ENCODE measurements at regions not wholly inside any gene's neighbourhood (a gene's known extent, or its start where the extent isn't known, plus 50 kb on each side); places are given as distances from the start of the nearest gene placed in this dataset.
"Not testable (repeated sequence)": the region's sequence is repeated elsewhere in the genome, so short reads cannot be mapped to it uniquely, and the experiment has no call there.

DNA sequence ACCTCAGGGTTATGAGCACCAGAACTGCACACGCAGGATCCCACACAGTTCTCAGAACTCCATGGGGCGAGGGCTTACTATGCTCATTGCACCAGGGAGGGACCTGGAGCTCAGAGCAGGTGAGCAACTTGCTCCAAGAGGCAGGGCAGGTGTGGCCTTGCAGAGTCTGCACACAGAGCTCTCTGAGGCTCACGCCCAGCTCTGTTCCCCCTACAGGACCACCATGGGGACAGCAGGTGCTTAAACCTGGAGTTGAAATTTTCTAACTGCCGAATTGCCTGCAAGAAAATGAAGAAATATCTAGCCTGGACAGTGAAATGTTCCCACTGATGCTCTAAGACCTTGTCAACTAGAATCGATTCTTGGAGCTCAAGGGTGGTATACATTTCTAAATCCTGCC, 49.9 kb upstream of the MSMB start:
- H3K27ac Mint-ChIP-seq; H3K4me3 Mint-ChIP-seq; H3K4me1 Mint-ChIP-seq; H3K36me3 Mint-ChIP-seq (ENCODE audit: low read depth); ATAC-seq; DNase-seq; H3K9me3 Mint-ChIP-seq; H3K27me3 Mint-ChIP-seq: not testable (repeated sequence)

- DNase-seq (no peak), ATAC-seq (no peak)
- Mint-ChIP-seq H3K27me3 (no peaks in the 10 kb centered on the region), H3K9me3 (no peaks in the 10 kb centered on the region), H3K36me3 (ENCODE audit: low read depth) (no peaks in the 10 kb centered on the region), H3K4me3 (no peak overlapping the region), H3K27ac (no peak overlapping the region), H3K4me1 (peaks cover 3% of the 10 kb centered on the region)
Observed at GRCh38 chr10:46096446-46096845, 50.4 kb upstream of the MSMB start.

- no peaks in the 10 kb centered on the region for H3K36me3 Mint-ChIP-seq (ENCODE audit: low read depth)
- no peak for ATAC-seq
Observed at GRCh38 chr10:46096909-46097575, 51.0 kb upstream of the MSMB start.

GRCh38 chr10:46097576-46098317, 51.7 kb upstream of the MSMB start:
- Mint-ChIP-seq H3K4me3 (no peak overlapping the region), H3K36me3 (ENCODE audit: low read depth) (no peaks in the 10 kb centered on the region), H3K9me3 (no peaks in the 10 kb centered on the region), H3K27me3 (no peaks in the 10 kb centered on the region), H3K27ac (no peak overlapping the region), H3K4me1 (no peaks in the 10 kb centered on the region)
- ATAC-seq (no peak), DNase-seq (no peak)

More at GRCh38 chr10:46096909-46097575, 51.0 kb upstream of the MSMB start:
- H3K9me3 Mint-ChIP-seq: no peaks in the 10 kb centered on the region
- H3K4me1 Mint-ChIP-seq: no peaks in the 10 kb centered on the region
- DNase-seq: no peak
- no peak overlapping the region for H3K27ac Mint-ChIP-seq
- H3K4me3 Mint-ChIP-seq: no peak overlapping the region
- no peaks in the 10 kb centered on the region for H3K27me3 Mint-ChIP-seq

DNA sequence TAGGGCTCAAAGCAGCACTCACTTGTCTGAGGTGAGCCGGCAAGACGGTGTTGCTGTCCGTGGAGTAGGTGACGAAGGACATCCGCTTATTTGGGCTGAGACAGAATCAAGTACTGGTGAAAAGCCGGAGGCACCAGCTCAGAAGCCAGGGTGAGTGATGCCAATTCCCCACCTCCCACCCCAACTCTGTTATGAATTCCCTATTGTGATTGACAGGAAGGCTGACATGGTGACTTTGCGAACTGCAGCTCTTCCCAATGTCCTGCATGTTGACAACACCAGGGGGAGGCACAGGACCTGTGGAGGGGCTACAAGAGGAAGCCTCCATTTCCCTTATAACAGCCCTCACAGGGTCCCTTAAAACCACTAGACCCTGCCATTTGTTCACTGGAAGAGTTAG, 52.3 kb upstream of the MSMB start:
- no peaks in the 10 kb centered on the region for H3K4me1 Mint-ChIP-seq
- no peak for DNase-seq
- H3K27me3 Mint-ChIP-seq: no peaks in the 10 kb centered on the region
- no peak overlapping the region for H3K4me3 Mint-ChIP-seq
- no peaks in the 10 kb centered on the region for H3K36me3 Mint-ChIP-seq (ENCODE audit: low read depth)
- ATAC-seq: no peak
- H3K27ac Mint-ChIP-seq: no peak overlapping the region
- H3K9me3 Mint-ChIP-seq: no peaks in the 10 kb centered on the region

DNA sequence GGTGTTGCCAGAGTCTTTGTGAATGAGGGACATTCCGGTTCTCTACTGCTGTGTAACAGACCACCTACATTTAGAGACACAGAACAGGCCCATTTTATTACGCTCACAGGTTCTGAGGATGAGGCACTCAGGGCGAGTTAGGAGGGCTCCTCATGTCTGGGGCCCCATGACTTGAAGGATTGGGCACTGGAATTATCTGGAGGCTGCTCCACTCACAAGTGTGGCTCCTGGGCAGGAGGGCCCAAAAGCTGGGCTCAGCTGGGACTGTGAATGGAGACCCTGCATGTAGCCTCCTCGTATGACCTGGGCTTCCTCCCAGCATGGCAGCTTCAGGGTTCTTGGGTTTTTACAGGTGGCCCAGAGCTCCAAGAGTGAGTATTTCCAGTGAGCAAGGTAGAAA, 52.9 kb upstream of the MSMB start:
- not testable (repeated sequence) for ATAC-seq; H3K9me3 Mint-ChIP-seq; DNase-seq; H3K4me1 Mint-ChIP-seq; H3K27me3 Mint-ChIP-seq; H3K27ac Mint-ChIP-seq; H3K4me3 Mint-ChIP-seq; H3K36me3 Mint-ChIP-seq (ENCODE audit: low read depth)

DNA sequence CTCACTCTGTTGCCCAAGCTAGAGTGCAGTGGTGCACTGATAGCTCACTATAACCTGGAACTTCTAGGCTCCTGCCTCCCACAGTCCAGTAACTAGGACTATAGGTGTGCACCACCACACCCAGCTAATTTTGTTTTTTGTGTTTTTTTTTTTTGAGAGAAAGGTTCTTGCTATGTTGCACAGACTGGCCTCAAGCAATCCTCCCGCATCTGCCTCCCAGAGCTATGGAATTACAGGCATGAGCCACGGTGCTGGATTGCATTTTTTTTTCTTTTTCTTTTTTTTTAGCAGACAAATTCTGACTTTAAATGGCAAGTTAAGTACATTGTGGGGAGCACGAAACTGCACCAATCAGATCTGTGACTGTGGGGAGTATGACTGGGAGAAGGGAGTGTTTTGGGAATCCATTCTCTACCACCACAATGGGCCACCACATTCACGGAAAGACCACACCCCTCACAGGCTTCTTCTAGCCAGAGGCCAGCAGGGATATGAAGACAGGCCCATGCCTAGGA, 58.1 kb upstream of the MSMB start:
- Mint-ChIP-seq H3K27ac (no peak overlapping the region), H3K4me1 (peaks cover 16% of the 10 kb centered on the region), H3K27me3 (peaks cover 12% of the 10 kb centered on the region), H3K36me3 (ENCODE audit: low read depth) (no peaks in the 10 kb centered on the region), H3K4me3 (no peak overlapping the region), H3K9me3 (no peaks in the 10 kb centered on the region)
- ATAC-seq (no peak), DNase-seq (no peak)

DNA sequence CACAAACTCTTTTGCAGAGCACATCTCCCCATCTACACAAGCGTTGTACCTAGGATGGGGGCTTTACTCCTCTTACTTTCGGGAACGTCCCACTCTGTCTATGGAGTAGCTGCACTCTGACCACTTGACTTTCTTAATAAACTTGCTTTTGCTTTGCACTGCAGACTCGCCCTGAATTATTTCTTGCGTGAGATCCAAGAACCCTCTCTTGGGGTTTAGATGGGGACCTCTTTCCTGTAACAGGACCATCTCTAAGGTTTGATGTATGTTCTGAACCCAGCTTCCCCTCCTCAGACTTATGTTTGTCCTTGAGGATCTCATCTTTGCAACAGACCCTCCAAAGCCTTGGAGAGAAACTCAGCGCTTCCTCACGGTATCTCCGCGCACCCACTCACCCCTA, 59.3 kb upstream of the MSMB start:
- H3K27ac Mint-ChIP-seq, ATAC-seq: not testable (repeated sequence)
- peak overlapping the region; percentile 68 for H3K4me3 Mint-ChIP-seq

GRCh38 chr10:46105856-46106409, 59.9 kb upstream of the MSMB start:
- H3K9me3 Mint-ChIP-seq; H3K36me3 Mint-ChIP-seq (ENCODE audit: low read depth); DNase-seq; H3K27ac Mint-ChIP-seq: not testable (repeated sequence)
- peaks cover 12% of the 10 kb centered on the region for H3K27me3 Mint-ChIP-seq
- H3K4me1 Mint-ChIP-seq: peaks cover 16% of the 10 kb centered on the region
- peak; percentile 33 for ATAC-seq
- H3K4me3 Mint-ChIP-seq: peak overlapping the region; percentile 68

More for the DNA sequence above, 59.3 kb upstream of the MSMB start:
- Mint-ChIP-seq H3K4me1 (peaks cover 16% of the 10 kb centered on the region), H3K27me3 (peaks cover 12% of the 10 kb centered on the region)
- not testable (repeated sequence) for H3K36me3 Mint-ChIP-seq (ENCODE audit: low read depth); DNase-seq; H3K9me3 Mint-ChIP-seq

DNA sequence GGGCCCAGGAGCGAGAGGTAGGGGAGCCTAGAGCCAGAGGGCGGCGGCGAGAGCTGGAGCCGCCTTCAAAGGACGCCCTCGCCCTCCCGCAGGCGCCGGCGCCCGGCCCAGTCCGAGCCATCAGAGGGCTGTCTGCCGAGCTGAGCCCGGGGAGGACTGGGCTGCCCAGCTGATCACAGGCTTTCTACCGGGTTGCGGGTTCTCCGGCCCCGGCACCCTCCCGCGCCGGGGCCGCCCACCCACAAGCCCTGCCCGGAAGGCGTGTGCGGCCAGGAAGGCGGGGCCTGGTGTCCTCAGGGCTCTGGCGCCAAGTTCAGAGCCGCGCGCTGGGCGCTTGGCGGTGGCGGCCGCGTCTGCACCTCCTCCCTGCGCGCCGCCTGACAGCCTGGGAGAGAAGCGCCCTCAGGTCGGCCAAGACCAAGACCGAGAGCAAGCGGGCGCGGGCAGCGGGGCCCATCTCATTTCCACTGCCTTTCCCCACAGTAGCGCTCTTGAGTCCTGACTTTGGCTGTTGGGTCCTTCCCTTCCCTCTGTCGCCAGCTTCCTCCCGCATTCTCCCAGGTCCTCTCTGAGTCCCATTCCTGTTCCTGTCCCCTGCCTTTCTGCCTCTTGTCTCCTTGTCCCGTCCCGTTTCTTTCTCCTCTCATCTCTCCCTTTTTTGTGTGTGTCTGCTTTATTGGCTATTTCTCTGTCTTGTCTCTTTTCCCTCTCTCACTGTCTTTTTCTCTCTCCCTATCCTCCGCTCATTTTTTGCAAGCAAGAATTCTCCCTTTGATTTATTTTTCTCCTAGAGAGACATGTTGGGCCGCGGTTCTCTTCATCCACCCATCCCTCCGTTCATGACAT, 60.6 kb upstream of the MSMB start:
- ATAC-seq (peak; percentile 96), DNase-seq (peak; percentile 66)
- H3K27ac Mint-ChIP-seq: peak overlapping the region; percentile 53
- H3K36me3 Mint-ChIP-seq (ENCODE audit: low read depth): no peaks in the 10 kb centered on the region
- H3K9me3 Mint-ChIP-seq: no peaks in the 10 kb centered on the region
- peak overlapping the region; percentile 84 for H3K4me3 Mint-ChIP-seq
- peaks cover 16% of the 10 kb centered on the region for H3K4me1 Mint-ChIP-seq
- peaks cover 12% of the 10 kb centered on the region for H3K27me3 Mint-ChIP-seq

GRCh38 chr10:46108158-46108499, 62.1 kb upstream of the MSMB start:
- Mint-ChIP-seq H3K4me1 (peaks cover 16% of the 10 kb centered on the region), H3K27me3 (peaks cover 12% of the 10 kb centered on the region)
- not testable (repeated sequence) for H3K9me3 Mint-ChIP-seq; H3K4me3 Mint-ChIP-seq; DNase-seq; ATAC-seq; H3K27ac Mint-ChIP-seq; H3K36me3 Mint-ChIP-seq (ENCODE audit: low read depth)

GRCh38 chr10:46154271-46154670, 108.2 kb upstream of the MSMB start:
- not testable (repeated sequence) for H3K27ac Mint-ChIP-seq; H3K9me3 Mint-ChIP-seq; ATAC-seq; DNase-seq; H3K4me1 Mint-ChIP-seq; H3K4me3 Mint-ChIP-seq; H3K27me3 Mint-ChIP-seq; H3K36me3 Mint-ChIP-seq (ENCODE audit: low read depth)

- H3K36me3 Mint-ChIP-seq (ENCODE audit: low read depth): not testable (repeated sequence)
Observed at GRCh38 chr10:46154683-46155082, 108.6 kb upstream of the MSMB start.

DNA sequence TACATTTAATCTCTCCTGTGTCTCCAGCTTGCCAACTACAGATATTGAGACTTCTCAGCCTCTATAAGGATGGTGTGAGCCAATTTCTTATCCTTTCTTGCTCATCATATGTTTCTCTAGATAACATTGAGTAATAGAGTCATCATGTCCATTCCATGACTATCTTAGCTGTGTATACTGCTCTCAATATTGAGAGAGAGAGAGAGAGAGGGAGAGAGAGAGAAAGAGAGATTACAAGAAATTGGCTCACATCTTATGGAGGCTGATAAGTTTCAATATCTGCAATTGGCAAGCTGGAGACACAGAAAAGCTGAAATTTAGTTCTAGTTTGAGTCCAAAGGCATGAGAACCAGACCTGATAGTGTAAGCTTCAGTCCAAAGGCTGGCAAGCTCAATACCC, 110.8 kb upstream of the MSMB start:
- H3K27ac Mint-ChIP-seq; DNase-seq; H3K4me1 Mint-ChIP-seq; H3K36me3 Mint-ChIP-seq (ENCODE audit: low read depth); H3K9me3 Mint-ChIP-seq; H3K4me3 Mint-ChIP-seq; ATAC-seq; H3K27me3 Mint-ChIP-seq: not testable (repeated sequence)

More at GRCh38 chr10:46154683-46155082, 108.6 kb upstream of the MSMB start:
- H3K27me3 Mint-ChIP-seq, H3K27ac Mint-ChIP-seq, H3K4me3 Mint-ChIP-seq, H3K4me1 Mint-ChIP-seq, H3K9me3 Mint-ChIP-seq, DNase-seq, ATAC-seq: not testable (repeated sequence)
